ENCODE measurements at regions not wholly inside any gene's neighbourhood (a gene's known extent, or its start where the extent isn't known, plus 50 kb on each side); places are given as distances from the start of the nearest gene placed in this dataset.

DNA sequence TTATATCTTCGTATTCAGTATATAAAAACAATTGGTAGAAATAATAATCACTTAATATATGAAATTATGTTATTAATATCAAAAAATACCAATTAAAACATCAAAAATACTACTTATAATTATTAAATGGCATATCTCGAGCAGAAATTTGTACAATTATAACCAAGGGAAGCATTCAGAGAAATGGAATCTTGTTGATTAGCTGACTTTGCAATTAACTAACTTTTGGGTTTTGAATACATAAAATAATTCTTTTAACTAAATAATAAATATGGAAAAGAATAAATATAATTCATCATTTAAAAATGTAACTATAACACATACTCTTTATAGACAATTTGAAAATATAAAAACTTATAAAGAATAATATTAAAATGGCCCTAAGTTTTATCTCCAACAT lies 160.2 kb upstream of the LRRN1 start:
- TF ChIP-seq, protein P1, sequence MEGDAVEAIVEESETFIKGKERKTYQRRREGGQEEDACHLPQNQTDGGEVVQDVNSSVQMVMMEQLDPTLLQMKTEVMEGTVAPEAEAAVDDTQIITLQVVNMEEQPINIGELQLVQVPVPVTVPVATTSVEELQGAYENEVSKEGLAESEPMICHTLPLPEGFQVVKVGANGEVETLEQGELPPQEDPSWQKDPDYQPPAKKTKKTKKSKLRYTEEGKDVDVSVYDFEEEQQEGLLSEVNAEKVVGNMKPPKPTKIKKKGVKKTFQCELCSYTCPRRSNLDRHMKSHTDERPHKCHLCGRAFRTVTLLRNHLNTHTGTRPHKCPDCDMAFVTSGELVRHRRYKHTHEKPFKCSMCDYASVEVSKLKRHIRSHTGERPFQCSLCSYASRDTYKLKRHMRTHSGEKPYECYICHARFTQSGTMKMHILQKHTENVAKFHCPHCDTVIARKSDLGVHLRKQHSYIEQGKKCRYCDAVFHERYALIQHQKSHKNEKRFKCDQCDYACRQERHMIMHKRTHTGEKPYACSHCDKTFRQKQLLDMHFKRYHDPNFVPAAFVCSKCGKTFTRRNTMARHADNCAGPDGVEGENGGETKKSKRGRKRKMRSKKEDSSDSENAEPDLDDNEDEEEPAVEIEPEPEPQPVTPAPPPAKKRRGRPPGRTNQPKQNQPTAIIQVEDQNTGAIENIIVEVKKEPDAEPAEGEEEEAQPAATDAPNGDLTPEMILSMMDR (conservative IDR thresholded peaks at IDR 0.05; ENCODE audit: low read depth, low read length) = no peak
- no peak for TF ChIP-seq EZH2 (IDR thresholded peaks at IDR 0.05; ENCODE audit: borderline replicate concordance, low read depth, low read length, poor library complexity, severe bottlenecking)

Measured in A673 (cell line).